Naive thymus-derived CD8-positive, alpha-beta T cell (primary cell): ENCODE measurements at regions not wholly inside any gene's neighbourhood (a gene's known extent, or its start where the extent isn't known, plus 50 kb on each side); places are given as distances from the start of the nearest gene placed in this dataset.
"Not testable (repeated sequence)": the region's sequence is repeated elsewhere in the genome, so short reads cannot be mapped to it uniquely, and the experiment has no call there.

ENCODE experiments used
- ATAC-seq, 2 donors: fragments of 150-1000 bp; cut with Tn5 transposase in 1 of 2; sonication (Bioruptor Pico), chemical (Tn5 transposase) in 1 of 2; 1 replicate in 1 of 2; 2 replicates in 1 of 2; pipeline ENCODE4 v1.10.0; 2021; ENCODE audit warnings: mild to moderate bottlenecking in 2 of 2, moderate library complexity in 2 of 2
- POLR2A ChIA-PET: fragments of 350-600 bp; sonication (Branson Sonifier 250); formaldehyde crosslinking; loops from one replicate; lab custom pipeline; 2021; ENCODE audit warnings: antibody characterized with exemption; lab: Charles Lee
- DNase-seq, 10 donors: peaks; one replicate each; pipeline versions ENCODE4 v3.0.0 to v3.0.0-alpha.2; 2020 to 2022
- H3K27ac Mint-ChIP-seq, 10 donors: one replicate each; pipeline ENCODE4 v1.8.0; 2020 to 2022; ENCODE audit warnings: mild to moderate bottlenecking in 10 of 10, mixed read lengths in 10 of 10, moderate library complexity in 4 of 10, inconsistent platforms in 1 of 10
- H3K27me3 Mint-ChIP-seq, 5 donors: one replicate each; pipeline ENCODE4 v1.8.0; 2021 to 2022; ENCODE audit warnings: mixed read lengths in 5 of 5
- H3K36me3 Mint-ChIP-seq, 3 donors: one replicate each; pipeline ENCODE4 v1.8.0; 2020 to 2022; ENCODE audit warnings: mixed read lengths in 3 of 3, mild to moderate bottlenecking in 2 of 3, inconsistent platforms in 1 of 3
- H3K4me1 Mint-ChIP-seq, 4 donors: one replicate each; pipeline ENCODE4 v1.8.0; 2021 to 2022; ENCODE audit warnings: mixed read lengths in 4 of 4
- H3K4me3 Mint-ChIP-seq, 10 donors: one replicate each; pipeline ENCODE4 v1.8.0; 2020 to 2022; ENCODE audit warnings: mild to moderate bottlenecking in 10 of 10, mixed read lengths in 10 of 10, moderate library complexity in 6 of 10, inconsistent platforms in 1 of 10
- H3K9me3 Mint-ChIP-seq, 9 donors: one replicate each; pipeline ENCODE4 v1.8.0; 2020 to 2022; ENCODE audit warnings: mixed read lengths in 9 of 9, mild to moderate bottlenecking in 3 of 9, inconsistent platforms in 1 of 9, moderate library complexity in 1 of 9

GRCh38 chr1:10940838-10941237 lies 71.6 kb upstream of the TARDBP start:
- Mint-ChIP-seq H3K27ac (peak overlapping the region in 3 of 10 donors; percentile 20 to 57 (median 43)), H3K9me3 (no peaks in the 10 kb centered on the region), H3K27me3 (peaks cover 8 to 39% (median 15%) of the 10 kb centered on the region in 5 donors), H3K4me3 (peak overlapping the region in 7 of 10 donors; percentile 7 to 89 (median 77)), H3K36me3 (no peaks in the 10 kb centered on the region), H3K4me1 (peaks cover 27 to 57% (median 46%) of the 10 kb centered on the region in 4 donors)
- POLR2A ChIA-PET = no interaction called here
- no peak for DNase-seq
- no peak for ATAC-seq

DNA sequence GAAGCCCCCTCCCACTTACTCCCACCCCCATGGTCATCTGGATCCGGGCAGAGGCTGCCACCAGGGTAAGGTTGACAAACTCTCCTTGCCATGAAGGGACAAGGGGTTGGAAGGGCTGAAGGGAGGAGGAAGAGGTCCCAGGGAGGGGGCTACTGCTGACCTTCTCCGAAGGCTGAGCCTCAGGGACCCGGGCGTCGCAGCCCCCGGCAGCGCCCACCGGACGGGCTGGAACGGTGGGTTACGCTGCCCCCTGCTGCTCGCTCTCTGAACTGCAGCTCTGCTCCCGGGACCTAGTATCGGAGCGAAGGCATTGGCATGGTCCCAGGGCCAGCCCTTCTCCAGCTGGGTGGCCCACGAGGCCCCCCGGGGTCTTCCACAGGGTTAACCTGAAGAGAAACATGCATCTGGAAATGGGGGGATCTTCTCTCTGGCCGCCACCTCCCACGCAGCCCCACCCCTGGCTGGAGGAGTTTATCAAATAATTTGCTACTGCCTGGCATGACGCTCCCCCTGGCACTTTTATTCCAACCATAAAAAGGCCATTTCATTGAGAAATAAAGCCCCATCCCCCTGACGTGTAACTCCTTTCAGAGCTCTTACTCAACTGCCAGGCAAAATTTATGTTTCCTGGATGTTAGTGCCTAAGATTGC lies 70.4 kb upstream of the TARDBP start:
- H3K9me3 Mint-ChIP-seq = no peaks in the 10 kb centered on the region
- H3K4me3 Mint-ChIP-seq = peak overlapping the region in 2 of 10 donors; percentile 27 to 43
- H3K27me3 Mint-ChIP-seq = peaks cover 7 to 41% (median 15%) of the 10 kb centered on the region in 5 donors
- peak overlapping the region in 1 of 10 donors; percentile 70 for H3K27ac Mint-ChIP-seq
- no peaks in the 10 kb centered on the region for H3K36me3 Mint-ChIP-seq
- DNase-seq = peak; percentile 37 to 79 (median 69)
- H3K4me1 Mint-ChIP-seq = peaks cover 27 to 56% (median 45%) of the 10 kb centered on the region in 4 donors
- ATAC-seq = peak; percentile 45 to 65
- POLR2A ChIA-PET = no interaction called here

DNA sequence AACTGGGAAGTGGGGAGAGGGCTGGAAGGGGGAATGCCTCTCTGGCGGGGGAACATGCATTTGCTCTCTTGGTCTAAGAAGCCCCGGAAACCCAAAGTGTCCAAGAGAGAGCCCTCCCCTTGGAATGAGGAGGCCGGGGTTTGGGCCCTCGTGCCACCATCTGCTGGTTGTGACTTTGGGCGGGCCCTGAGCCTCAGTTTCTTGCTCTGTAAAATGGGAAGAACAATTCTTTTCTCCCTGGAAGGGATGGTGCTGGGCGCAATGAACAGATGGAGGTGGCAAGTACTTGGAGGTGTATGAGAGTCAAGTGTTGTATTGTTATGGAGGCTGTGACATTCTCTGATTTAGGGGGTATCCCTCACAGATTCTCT lies 69.9 kb upstream of the TARDBP start:
- no peak overlapping the region for H3K4me3 Mint-ChIP-seq
- peaks cover 7 to 41% (median 15%) of the 10 kb centered on the region in 5 donors for H3K27me3 Mint-ChIP-seq
- peaks cover 24 to 51% (median 40%) of the 10 kb centered on the region in 4 donors for H3K4me1 Mint-ChIP-seq
- no peaks in the 10 kb centered on the region for H3K36me3 Mint-ChIP-seq
- H3K9me3 Mint-ChIP-seq = no peaks in the 10 kb centered on the region
- DNase-seq (no peak), ATAC-seq (no peak)
- H3K27ac Mint-ChIP-seq = no peak overlapping the region
- POLR2A ChIA-PET = no interaction called here

GRCh38 chr1:10943041-10943440 lies 69.4 kb upstream of the TARDBP start:
- no peak overlapping the region for H3K27ac Mint-ChIP-seq
- POLR2A ChIA-PET = no interaction called here
- ATAC-seq = no peak
- no peak overlapping the region for H3K4me3 Mint-ChIP-seq
- H3K4me1 Mint-ChIP-seq = peaks cover 22 to 46% (median 35%) of the 10 kb centered on the region in 4 donors
- H3K9me3 Mint-ChIP-seq = no peaks in the 10 kb centered on the region
- no peaks in the 10 kb centered on the region for H3K36me3 Mint-ChIP-seq
- H3K27me3 Mint-ChIP-seq = peaks cover 7 to 41% (median 15%) of the 10 kb centered on the region in 5 donors
- no peak for DNase-seq

- Mint-ChIP-seq H3K4me1 (peaks cover 20 to 37% (median 33%) of the 10 kb centered on the region in 4 donors), H3K27me3 (peaks cover 7 to 41% (median 15%) of the 10 kb centered on the region in 5 donors), H3K9me3 (no peaks in the 10 kb centered on the region), H3K36me3 (no peaks in the 10 kb centered on the region), H3K27ac (peak overlapping the region in 2 of 10 donors; percentile 21 to 40), H3K4me3 (no peak overlapping the region)
- ATAC-seq (no peak), DNase-seq (no peak)
- POLR2A ChIA-PET = no interaction called here
These were observed 68.3 kb upstream of the TARDBP start for GRCh38 chr1:10943991-10944730.

GRCh38 chr1:10945991-10946509 lies 66.4 kb upstream of the TARDBP start:
- Mint-ChIP-seq H3K9me3 (no peaks in the 10 kb centered on the region), H3K36me3 (no peaks in the 10 kb centered on the region), H3K4me1 (peaks cover 5 to 18% (median 14%) of the 10 kb centered on the region in 4 donors), H3K4me3 (no peak overlapping the region), H3K27ac (no peak overlapping the region), H3K27me3 (peaks cover 7 to 41% (median 15%) of the 10 kb centered on the region in 5 donors)
- POLR2A ChIA-PET = no interaction called here
- no peak for ATAC-seq
- no peak for DNase-seq

DNA sequence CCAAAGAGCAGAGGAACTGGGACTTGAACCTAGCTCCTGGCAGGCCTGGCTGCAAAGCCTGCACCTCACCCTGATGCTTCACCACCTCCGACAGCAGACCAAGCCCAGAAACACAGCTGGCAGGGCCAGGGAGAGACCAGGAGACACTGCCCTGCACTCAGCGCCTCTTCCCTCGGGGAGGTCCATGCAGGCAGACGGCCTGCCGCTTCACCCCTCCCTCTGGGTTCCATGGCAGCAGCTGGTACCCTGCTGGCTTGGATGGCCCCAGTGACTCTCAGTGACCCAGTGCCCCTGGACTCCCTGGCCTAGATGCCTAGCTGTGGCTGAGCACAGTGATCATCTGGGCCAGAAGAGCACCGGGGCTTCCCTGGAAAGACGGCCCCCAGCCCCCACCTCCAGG lies 65.3 kb upstream of the TARDBP start:
- POLR2A ChIA-PET = no interaction called here
- H3K27me3 Mint-ChIP-seq = peaks cover 7 to 39% (median 15%) of the 10 kb centered on the region in 5 donors
- no peaks in the 10 kb centered on the region for H3K9me3 Mint-ChIP-seq
- H3K4me1 Mint-ChIP-seq = peaks cover 2 to 11% (median 8%) of the 10 kb centered on the region in 4 donors
- H3K4me3 Mint-ChIP-seq = no peak overlapping the region
- DNase-seq (no peak), ATAC-seq (no peak)
- H3K27ac Mint-ChIP-seq = no peak overlapping the region
- H3K36me3 Mint-ChIP-seq = no peaks in the 10 kb centered on the region

DNA sequence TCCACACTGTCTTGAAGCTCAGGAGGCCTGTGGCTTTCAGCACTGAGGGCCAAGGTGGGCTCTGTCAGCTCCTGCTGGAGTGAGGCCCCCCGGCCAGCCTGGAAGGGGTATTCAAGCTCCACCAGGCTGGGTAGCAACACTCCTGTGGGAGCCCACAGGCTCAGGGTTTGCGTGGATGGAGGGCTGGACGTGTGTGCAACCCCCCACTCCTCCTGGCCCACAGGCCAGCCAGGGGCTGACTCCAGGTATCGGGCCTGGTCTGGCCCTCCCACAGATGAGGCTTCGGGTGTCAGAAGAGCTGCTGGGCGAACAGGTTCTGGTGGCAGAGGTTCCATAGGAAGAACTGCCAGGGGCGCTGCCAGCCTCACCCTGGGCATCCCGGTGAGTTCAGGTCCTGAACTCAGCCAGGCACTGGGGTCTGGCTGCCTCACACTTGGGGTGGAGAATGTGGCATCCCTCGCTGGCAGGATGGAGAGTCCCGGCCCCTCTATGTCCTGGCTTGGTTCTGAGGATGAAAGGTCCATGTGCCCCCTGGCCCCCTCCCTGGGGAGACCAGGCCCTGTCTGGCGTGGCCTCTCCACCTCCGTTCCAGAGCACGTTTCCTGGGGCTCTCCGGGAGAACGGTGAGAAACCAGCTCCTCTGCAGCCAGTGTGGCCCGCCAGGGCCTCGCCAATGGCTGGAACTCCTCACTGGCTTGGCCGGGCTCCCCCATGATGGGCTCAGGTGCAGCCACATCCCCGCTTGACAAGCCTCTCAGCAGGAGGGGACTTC lies 64.6 kb upstream of the TARDBP start:
- Mint-ChIP-seq H3K27me3 (peaks cover 7 to 32% (median 15%) of the 10 kb centered on the region in 5 donors), H3K27ac (no peak overlapping the region), H3K36me3 (no peaks in the 10 kb centered on the region), H3K4me3 (no peak overlapping the region), H3K9me3 (no peaks in the 10 kb centered on the region), H3K4me1 (peaks cover 2 to 9% (median 7%) of the 10 kb centered on the region in 4 donors)
- no peak for ATAC-seq
- POLR2A ChIA-PET = no interaction called here
- no peak for DNase-seq

DNA sequence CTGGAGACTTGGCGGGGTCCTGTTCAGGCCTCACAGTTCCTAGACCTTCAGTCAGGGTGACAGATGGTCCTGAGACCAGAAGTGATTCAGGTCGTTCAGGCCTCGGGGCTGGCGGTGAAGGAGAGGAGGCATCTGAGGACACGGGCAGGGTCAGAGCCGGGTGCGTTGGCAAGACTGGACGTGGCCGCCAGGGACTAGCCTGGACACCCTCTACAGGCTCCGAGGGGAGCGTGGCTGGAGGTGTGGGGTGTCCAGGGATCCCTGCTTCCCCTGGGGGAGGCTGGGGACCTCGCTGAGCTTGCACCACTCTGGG lies 64.0 kb upstream of the TARDBP start:
- Mint-ChIP-seq H3K4me1 (peaks cover 2 to 9% (median 6%) of the 10 kb centered on the region in 4 donors), H3K27ac (no peak overlapping the region), H3K36me3 (no peaks in the 10 kb centered on the region), H3K4me3 (no peak overlapping the region), H3K9me3 (no peaks in the 10 kb centered on the region), H3K27me3 (peaks cover 7 to 27% (median 15%) of the 10 kb centered on the region in 5 donors)
- POLR2A ChIA-PET = no interaction called here
- ATAC-seq (no peak), DNase-seq (no peak)

DNA sequence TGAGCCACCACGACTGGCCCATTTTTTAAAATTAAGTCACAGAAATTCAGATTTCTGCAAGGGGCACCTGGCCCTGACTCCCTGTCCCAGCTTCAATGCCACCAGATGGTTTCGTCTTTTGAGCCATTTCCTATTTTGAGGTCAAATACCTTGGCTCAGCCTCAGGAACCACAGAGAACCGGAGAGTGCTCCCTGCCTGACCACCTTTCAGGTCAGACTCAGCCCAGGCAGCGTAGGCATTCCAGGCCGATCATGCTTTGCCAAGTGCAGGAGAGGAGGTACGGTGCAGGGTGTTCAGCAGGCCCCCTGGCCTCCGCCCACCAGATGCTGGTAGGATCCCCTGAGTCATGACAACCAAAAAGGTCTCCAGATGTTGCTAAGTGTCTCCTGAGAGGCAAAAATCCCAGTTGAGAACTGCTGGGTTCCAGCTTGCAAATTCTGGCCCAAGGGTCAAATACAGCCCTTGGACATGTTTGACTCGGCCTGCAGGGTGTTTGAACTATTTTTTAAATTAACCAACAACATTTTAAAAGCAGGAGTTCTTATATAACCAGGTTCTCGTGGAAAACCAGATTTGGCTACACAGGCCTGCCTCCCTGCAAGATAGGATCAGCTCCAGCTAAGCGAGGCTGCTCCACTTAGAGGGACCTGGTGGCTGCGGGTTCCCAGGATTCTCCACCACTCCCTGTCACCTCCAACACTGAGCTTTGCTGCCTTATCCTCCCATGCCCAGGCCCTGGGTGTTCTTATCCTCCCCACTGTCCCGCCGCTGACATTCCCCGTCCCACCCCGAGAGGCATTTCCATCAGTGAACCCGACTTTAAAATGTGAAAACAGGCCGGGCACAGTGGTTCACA lies 61.9 kb upstream of the TARDBP start:
- no peaks in the 10 kb centered on the region for H3K4me1 Mint-ChIP-seq
- H3K27me3 Mint-ChIP-seq = peaks cover 1 to 6% (median 3%) of the 10 kb centered on the region in 5 donors
- no peaks in the 10 kb centered on the region for H3K9me3 Mint-ChIP-seq
- H3K36me3 Mint-ChIP-seq = no peaks in the 10 kb centered on the region
- no peak for ATAC-seq
- H3K27ac Mint-ChIP-seq = peak overlapping the region in 2 of 10 donors; percentile 35 to 89
- POLR2A ChIA-PET = no interaction called here
- no peak for DNase-seq
- H3K4me3 Mint-ChIP-seq = no peak overlapping the region

DNA sequence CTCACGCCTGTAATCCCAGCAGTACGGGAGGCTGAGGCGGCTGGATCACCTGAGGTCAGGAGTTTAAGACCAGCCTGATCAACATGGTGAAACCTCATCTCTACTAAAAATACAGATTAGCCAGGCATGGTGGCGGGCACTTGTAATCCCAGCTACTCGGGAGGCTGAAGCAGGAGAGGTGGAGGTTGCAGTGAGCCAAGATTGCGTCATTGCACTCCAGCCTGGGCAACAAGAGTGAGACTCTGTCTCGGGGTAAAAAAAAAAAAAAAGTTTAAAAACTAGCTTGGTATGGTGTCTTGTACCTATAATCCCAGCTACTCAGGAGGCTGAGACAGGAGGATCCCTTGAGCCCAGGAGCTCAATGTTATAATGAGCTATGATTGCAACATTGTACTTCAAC lies 61.2 kb upstream of the TARDBP start:
- H3K27ac Mint-ChIP-seq, H3K9me3 Mint-ChIP-seq, H3K4me3 Mint-ChIP-seq, H3K27me3 Mint-ChIP-seq, DNase-seq, H3K4me1 Mint-ChIP-seq, ATAC-seq, POLR2A ChIA-PET, H3K36me3 Mint-ChIP-seq: not testable (repeated sequence)

- no peaks in the 10 kb centered on the region for H3K4me1 Mint-ChIP-seq
- DNase-seq (no peak), ATAC-seq (no peak)
- H3K4me3 Mint-ChIP-seq = no peak overlapping the region
- H3K27me3 Mint-ChIP-seq = peaks cover 0 to 3% (median 0%) of the 10 kb centered on the region in 5 donors
- no peaks in the 10 kb centered on the region for H3K36me3 Mint-ChIP-seq
- no peak overlapping the region for H3K27ac Mint-ChIP-seq
- no peaks in the 10 kb centered on the region for H3K9me3 Mint-ChIP-seq
- POLR2A ChIA-PET = no interaction called here
These were observed 60.5 kb upstream of the TARDBP start for GRCh38 chr1:10951961-10952360.
